ENCODE measurements at regions not wholly inside any gene's neighbourhood (a gene's known extent, or its start where the extent isn't known, plus 50 kb on each side); places are given as distances from the start of the nearest gene placed in this dataset.

DNA sequence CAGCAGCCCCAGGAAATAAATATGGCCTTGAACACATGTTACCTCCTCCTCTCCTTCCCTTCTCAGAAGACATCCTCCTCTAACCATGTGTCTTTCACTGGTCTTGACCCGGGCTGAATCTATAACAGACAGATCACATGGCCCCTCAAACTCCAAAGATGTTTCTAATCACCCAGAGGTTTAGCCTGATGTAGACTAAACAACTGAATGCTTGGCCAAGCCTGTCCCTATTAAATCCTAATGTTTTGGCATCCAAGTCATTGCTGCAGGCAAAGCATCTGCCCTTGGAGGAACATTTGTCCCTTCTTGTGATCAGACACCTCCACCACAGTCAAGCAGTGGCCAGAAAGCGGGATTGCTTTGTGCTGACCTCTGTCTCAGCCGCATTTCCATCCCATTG, 65.5 kb downstream of the ANKRD60 start:
- Histone ChIP-seq H3K27ac (ENCODE audit: low read depth, low read length) (no peak overlapping the region), H3K4me1 (ENCODE audit: control insufficient read depth, insufficient read depth, low read length) (no peaks in the 10 kb centered on the region), H3K9ac (ENCODE audit: extremely low read depth, low read length, poor library complexity, severe bottlenecking) (no peak overlapping the region), H3K4me3 (ENCODE audit: low read length) (no peak overlapping the region), H3K36me3 (ENCODE audit: control insufficient read depth, insufficient read depth, low read length) (no peaks in the 10 kb centered on the region), H3K27me3 (ENCODE audit: control insufficient read depth, insufficient read depth, low read length, poor library complexity, severe bottlenecking) (no peaks in the 10 kb centered on the region), H3K9me3 (ENCODE audit: control insufficient read depth, low read length) (no peaks in the 10 kb centered on the region)
- H3K27me3 Mint-ChIP-seq (ENCODE audit: insufficient read depth): peaks cover 3% of the 10 kb centered on the region
- no peaks in the 10 kb centered on the region for H3K4me1 Mint-ChIP-seq
- 84 to 87% methylated on average over 2 to 3 of the region's 3 CpGs for WGBS, 2 experiments (ENCODE audit: insufficient coverage in 1 of 2, insufficient read length in 1 of 2)
- H3K4me3 Mint-ChIP-seq: no peak overlapping the region
- no peak overlapping the region for H3K27ac Mint-ChIP-seq
- TF ChIP-seq, protein P1, sequence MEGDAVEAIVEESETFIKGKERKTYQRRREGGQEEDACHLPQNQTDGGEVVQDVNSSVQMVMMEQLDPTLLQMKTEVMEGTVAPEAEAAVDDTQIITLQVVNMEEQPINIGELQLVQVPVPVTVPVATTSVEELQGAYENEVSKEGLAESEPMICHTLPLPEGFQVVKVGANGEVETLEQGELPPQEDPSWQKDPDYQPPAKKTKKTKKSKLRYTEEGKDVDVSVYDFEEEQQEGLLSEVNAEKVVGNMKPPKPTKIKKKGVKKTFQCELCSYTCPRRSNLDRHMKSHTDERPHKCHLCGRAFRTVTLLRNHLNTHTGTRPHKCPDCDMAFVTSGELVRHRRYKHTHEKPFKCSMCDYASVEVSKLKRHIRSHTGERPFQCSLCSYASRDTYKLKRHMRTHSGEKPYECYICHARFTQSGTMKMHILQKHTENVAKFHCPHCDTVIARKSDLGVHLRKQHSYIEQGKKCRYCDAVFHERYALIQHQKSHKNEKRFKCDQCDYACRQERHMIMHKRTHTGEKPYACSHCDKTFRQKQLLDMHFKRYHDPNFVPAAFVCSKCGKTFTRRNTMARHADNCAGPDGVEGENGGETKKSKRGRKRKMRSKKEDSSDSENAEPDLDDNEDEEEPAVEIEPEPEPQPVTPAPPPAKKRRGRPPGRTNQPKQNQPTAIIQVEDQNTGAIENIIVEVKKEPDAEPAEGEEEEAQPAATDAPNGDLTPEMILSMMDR (conservative IDR thresholded peaks at IDR 0.05): no peak
- H3K36me3 Mint-ChIP-seq (ENCODE audit: low read depth): no peaks in the 10 kb centered on the region
- no peak for DNase-seq
- H3K9me3 Mint-ChIP-seq: no peaks in the 10 kb centered on the region

DNA sequence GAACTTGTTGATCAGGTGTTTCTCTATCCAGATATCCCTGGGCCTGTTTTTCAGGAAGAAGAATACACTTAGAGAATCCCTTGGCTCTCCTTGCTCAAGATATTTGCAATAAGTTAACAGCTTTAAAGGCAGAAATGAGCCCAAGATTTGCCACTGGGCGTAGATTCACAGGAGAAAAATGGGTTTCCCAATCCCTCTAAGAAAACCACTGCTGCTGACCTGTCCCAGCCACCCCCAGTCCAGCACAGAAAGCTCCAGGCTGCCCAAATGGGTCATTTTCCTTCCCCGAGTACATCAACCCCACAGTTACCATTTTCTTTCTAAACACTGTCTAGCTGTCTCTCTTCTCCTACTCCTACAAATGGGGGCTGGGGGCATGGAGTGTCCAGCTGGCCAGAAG, 67.3 kb downstream of the ANKRD60 start:
- no peaks in the 10 kb centered on the region for H3K27me3 ChIP-seq (ENCODE audit: control insufficient read depth, insufficient read depth, low read length, poor library complexity, severe bottlenecking)
- no peak overlapping the region for H3K4me3 ChIP-seq (ENCODE audit: low read length)
- H3K9me3 Mint-ChIP-seq: no peaks in the 10 kb centered on the region
- H3K27me3 Mint-ChIP-seq (ENCODE audit: insufficient read depth): peaks cover 3% of the 10 kb centered on the region
- TF ChIP-seq, protein P1 (conservative IDR thresholded peaks at IDR 0.05): no peak
- H3K27ac Mint-ChIP-seq: no peak overlapping the region
- WGBS, 2 experiments (ENCODE audit: insufficient coverage in 1 of 2, insufficient read length in 1 of 2): 89 to 100% methylated on average over 1 to 2 of the region's 2 CpGs
- H3K9me3 ChIP-seq (ENCODE audit: control insufficient read depth, low read length): no peaks in the 10 kb centered on the region
- no peaks in the 10 kb centered on the region for H3K36me3 ChIP-seq (ENCODE audit: control insufficient read depth, insufficient read depth, low read length)
- no peak overlapping the region for H3K9ac ChIP-seq (ENCODE audit: extremely low read depth, low read length, poor library complexity, severe bottlenecking)
- no peaks in the 10 kb centered on the region for H3K4me1 ChIP-seq (ENCODE audit: control insufficient read depth, insufficient read depth, low read length)
- no peak overlapping the region for H3K4me3 Mint-ChIP-seq
- H3K4me1 Mint-ChIP-seq: no peaks in the 10 kb centered on the region
- no peak overlapping the region for H3K27ac ChIP-seq (ENCODE audit: low read depth, low read length)
- DNase-seq: no peak
- no peaks in the 10 kb centered on the region for H3K36me3 Mint-ChIP-seq (ENCODE audit: low read depth)

- WGBS, 2 experiments (ENCODE audit: insufficient coverage in 1 of 2, insufficient read length in 1 of 2): 87 to 89% methylated on average over 17 of the region's 17 CpGs
- Mint-ChIP-seq H3K4me3 (no peak overlapping the region), H3K9me3 (no peaks in the 10 kb centered on the region), H3K4me1 (no peaks in the 10 kb centered on the region), H3K36me3 (ENCODE audit: low read depth) (no peaks in the 10 kb centered on the region), H3K27ac (no peak overlapping the region), H3K27me3 (ENCODE audit: insufficient read depth) (peaks cover 3% of the 10 kb centered on the region)
- Histone ChIP-seq H3K4me1 (ENCODE audit: control insufficient read depth, insufficient read depth, low read length) (no peaks in the 10 kb centered on the region), H3K27me3 (ENCODE audit: control insufficient read depth, insufficient read depth, low read length, poor library complexity, severe bottlenecking) (no peaks in the 10 kb centered on the region), H3K9me3 (ENCODE audit: control insufficient read depth, low read length) (no peaks in the 10 kb centered on the region), H3K9ac (ENCODE audit: extremely low read depth, low read length, poor library complexity, severe bottlenecking) (no peak overlapping the region), H3K36me3 (ENCODE audit: control insufficient read depth, insufficient read depth, low read length) (no peaks in the 10 kb centered on the region), H3K4me3 (ENCODE audit: low read length) (no peak overlapping the region), H3K27ac (ENCODE audit: low read depth, low read length) (no peak overlapping the region)
- no peak for DNase-seq
- TF ChIP-seq, protein P1 (conservative IDR thresholded peaks at IDR 0.05): no peak
Observed at GRCh38 chr20:58160451-58161061, 67.9 kb downstream of the ANKRD60 start.

All from endodermal cell (in vitro differentiated cells).